Globus pallidus (tissue), 1 donor: ENCODE measurements at regions not wholly inside any gene's neighbourhood (a gene's known extent, or its start where the extent isn't known, plus 50 kb on each side); places are given as distances from the start of the nearest gene placed in this dataset.

Experiments
- DNase-seq: peaks from one replicate; pipeline ENCODE4 v3.0.0-alpha.2; 2015; ENCODE audit warnings: low spot score

DNA sequence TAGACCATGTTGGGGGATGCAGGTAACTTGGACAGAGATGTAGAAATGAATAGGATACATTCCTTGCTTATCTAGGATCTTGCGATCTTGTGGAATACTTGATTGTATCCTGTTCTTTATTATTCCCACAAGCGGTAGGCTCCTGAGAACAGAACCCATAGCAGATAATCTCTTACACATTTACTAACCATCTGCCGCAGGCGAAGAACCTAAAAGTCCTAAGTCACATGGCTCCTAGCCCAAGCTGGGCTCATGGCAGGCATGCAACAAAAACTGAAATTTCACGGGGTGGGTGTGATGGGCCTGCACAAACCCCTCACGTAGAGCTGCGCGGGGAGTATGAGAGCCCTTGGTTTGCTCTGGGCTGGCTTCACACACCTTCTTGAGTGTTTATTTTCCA is 177.4 kb upstream of the NECTIN1 start:
- DNase-seq, result no peak

DNA sequence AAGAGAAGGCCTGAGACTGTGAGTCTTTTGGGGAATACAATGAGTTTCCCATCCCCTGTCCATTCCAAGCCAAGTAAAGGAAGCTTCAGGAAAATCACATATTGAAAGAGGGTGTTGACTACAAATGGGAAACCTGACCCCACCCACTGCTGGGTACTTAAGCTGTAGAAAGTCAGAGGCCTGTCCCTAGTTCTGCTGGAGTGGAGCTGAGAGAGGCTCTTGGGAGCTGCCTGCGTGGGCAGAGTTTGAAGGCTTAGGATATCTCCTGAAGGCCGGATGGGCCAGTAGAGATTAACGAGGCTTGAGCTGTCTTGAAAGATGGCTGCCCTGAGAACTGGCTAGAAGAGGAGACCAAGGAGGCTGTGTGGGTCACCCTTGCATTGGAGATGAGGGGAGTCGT is 176.2 kb upstream of the NECTIN1 start:
- DNase-seq, result no peak

DNA sequence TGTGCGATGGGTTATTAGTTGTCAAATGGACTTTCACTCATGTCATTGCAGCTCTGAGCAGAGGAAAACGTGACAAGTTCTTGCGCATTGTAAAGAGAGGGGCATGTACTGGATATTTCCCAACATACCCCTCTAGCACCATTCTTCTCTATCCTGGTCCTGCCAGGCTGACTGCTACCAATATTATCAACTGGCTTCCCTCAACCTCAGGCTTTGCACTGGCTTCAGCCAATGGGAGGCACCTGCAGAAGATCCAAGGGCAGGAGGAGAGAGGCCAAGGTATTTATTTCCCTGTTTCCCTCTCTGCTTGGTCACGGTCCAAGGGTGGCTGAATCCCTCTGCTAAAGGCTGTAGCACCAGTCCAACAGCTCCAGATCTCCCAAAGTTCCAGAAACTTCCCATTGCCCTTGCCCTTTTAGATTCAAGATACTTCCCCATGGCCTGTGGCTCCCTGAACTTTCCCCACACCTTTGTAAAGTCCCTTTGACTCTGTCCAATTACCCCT is 175.6 kb upstream of the NECTIN1 start:
- no peak for DNase-seq

DNA sequence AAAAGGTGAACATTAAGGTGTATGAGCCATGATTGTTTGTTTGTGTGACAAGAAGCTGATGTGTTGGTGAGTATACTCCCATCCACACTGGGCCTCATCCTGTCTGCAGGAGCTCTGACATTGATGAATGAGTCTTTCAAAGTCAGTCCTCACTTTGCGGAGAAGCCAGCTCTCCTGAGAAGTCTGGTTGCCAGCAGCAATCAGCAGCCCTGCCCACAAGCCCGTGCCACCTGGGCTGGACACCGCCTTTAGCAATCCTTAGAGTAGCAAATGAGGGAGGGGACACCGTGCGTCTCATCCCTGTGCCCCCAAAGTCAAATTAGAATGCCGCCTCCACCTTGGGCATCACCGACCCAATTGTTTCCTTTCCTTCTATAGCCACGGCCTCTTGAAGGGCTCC is 174.8 kb upstream of the NECTIN1 start:
- DNase-seq, result no peak

DNA sequence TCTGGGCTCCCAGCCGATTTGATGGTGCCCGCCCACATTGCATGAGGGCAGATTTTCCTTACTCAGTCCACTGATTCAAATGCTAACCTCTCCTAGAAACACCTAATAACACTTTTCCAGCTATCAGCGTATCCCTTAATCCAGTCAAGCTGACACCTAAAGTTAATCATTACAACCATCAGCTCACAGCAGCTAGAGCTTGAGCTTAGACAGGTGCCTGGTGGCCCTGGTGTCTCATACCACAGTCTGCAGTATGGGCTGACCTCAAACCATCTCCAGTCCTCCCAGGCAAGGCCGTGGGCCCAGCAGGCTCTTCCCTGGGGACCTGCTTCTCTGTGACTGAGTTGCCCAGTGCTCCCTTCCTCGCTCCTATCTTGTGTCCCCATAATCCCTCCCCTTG is 174.4 kb upstream of the NECTIN1 start:
- no peak for DNase-seq

DNA sequence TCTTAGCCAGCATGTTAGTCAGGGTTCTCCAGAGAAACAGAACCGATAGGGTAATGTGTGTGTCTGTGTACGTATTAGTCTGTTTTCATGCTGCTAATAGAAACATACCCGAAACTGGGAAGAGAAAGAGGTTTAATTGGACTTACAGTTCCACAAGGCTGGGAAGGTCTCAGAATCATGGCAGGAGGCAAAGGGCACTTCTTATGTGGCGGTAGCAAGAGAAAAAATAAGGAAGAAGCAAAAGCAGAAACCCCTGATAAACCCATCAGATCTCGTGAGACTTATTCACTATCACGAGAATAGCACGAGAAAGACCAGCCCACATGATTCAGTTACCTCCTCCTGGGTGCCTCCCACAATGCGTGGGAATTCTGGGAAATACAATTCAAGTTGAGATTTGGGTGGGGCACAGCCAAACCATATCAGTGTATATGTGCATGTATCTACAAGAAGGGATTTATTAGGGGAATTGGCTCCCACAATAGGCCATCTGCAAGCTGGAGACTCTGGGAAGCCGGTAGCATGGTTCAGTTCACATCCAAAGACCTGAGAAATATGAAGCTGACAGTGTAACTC is 173.7 kb upstream of the NECTIN1 start:
- DNase-seq, result no peak

DNA sequence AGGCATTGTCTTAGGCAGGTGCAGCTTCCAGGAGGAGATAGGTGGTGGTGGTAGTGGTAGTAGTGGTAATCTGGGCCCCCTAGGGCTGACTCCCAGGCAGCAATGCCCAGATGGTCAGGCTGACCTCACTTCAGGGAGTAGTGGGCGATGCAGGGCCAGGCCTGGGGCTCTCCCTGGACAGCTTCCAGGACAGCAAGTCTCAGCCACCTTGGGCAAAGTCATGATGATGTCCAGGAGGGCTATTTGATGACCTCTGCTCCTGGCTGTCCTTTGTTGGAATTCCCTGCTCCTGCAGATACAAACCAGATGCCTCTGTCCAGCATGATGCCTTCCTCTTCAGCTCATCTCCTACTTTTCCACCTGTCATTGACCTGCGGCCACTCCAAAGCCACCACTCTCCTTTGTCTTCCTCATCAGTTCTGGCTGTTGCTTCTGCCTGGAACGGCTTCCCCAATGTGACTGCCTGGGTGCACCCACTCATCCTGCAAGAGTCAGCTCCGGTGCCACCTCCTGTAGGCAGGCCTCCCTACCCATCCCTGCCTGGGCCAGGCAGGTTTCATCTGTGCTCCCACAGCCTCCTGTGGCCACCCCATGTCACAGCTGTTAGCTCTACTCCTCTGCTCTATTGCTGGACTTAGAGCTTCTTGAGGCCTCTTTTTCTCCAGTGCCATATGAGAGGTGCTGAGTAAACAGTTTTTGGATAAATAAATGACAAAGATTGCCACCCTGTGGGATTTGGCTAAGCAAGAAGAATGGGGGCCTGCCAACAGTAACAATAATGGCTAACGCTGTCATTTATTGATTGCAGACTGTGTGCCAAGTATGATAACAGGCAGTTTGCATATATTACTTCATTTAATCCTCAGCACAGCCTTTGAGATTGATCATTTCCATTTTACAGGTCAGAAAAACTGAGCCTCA is 172.9 kb upstream of the NECTIN1 start:
- DNase-seq, result no peak

DNA sequence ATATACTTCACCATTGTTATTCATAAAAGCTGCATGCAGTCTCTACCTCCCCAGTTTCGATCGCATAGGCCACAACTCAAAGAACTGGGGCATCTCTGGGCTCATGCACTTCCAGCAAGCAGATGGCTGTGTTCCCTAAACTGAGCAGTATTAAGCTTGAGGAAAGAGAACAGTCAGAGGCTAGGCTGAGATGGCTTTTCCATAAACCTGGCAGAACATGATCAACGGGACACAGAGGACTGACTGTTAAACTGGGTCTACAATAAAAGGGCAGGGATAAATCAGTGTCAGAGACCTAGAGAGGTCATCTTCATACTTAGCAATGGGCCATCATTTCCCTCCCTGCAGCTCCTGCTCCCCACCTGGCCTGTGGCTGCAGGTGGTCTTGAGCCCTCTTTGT is 171.0 kb upstream of the NECTIN1 start:
- DNase-seq, result no peak

DNA sequence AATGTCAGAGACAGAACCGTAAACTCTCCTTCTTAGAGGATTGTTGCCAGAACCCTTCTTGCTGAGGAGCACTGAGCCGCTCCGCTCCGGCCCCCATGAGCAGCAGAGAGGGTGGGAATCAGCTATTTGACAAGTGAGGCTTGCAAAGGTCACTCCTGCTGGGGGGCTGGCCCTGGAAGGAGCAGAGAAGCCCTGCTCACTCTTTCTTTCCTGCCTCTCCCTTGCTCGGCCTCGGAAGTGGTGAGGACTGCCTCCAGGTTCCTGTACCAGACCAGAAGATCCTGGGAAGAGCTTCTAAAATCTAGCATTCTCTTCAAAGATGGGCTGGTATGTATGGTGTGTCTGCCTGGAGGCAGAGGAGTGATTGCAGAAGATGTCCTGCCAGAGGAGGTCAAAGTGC is 168.6 kb upstream of the NECTIN1 start:
- DNase-seq, result no peak

DNA sequence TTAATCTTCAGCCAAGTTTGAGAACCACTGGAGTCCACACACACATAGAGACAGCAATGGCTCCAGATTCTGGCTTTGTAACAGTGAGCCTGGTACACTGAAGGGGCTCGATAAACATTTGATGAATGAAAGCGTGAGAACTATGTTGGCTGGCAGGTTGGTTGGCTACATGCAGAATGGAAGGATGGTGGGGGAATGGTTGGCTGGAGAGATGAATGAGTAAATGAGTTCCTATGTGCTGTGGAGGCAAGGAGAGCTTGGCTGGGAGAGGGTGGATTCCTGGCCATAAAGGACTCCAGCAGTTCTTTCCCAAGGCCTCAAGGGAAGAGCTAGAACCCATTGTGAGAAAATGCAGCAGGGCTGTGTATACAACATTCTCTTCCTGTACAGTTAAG is 168.0 kb upstream of the NECTIN1 start:
- no peak for DNase-seq

DNA sequence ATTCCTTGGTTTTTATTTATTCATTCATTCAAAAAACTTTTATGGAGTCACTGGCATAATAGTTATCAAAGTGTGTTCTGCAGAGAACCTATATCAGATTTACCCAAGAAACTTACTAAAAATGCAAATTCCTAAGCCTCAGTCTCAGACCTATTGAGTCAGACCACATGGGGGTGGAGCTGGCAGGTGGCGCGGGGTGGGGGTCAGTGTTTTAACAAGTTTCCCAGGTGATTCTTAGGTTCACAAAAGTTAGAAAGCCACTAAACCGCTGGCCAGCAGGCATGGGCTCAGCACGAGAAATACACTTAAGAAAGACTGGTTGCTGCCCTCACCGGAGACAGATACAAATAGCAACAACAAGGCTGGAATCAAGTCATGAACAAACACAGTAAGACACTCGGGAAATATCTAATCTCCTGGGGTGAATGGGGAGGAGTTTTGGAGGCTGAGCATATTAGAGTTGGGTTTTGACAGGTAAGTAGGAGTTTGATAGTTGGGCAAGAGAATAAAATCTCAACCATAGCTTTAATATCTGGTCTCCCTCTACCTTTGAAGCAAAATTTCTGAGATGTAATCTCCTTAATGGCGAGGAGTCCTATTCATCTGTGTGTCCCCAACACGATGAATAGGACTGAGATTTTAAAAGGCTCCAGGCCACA is 167.5 kb upstream of the NECTIN1 start:
- DNase-seq, result no peak

DNA sequence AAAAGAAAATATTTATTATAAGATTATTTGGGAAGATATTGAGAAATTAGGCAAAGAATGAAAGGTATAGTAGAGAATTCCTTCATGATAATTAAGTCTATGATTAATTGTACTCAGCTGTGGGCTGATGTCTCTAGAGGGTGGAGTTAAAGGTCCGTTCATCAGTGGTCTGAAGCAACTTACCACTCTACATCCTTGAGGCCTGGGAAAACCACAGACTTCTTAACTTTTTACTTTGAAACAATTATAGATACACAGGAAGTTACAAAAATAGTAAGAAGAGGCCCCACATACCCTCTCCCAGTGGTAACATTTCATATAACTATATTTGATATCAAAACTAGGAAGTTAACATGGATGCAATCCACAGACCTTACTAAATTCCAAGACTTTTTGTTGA is 167.0 kb upstream of the NECTIN1 start:
- no peak for DNase-seq

DNA sequence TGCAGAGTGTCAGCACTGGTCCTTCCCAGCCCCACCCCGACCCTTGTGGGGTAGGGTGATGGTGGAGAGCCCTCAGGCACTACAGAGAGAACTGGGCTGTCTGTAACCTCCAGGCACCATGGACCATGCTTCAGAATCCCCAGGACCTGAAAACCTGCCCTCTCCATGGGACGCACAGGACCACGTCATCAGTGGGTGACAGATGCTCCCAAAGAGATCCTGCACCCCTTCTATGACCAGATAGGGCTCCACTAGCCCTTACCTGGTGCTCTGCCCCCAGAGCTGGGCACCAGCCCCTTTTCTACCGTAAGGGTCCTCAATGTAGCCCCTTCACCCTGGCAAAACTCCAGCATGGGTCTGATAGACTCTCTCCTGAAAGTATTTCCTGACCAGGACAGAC is 165.9 kb upstream of the NECTIN1 start:
- no peak for DNase-seq

DNA sequence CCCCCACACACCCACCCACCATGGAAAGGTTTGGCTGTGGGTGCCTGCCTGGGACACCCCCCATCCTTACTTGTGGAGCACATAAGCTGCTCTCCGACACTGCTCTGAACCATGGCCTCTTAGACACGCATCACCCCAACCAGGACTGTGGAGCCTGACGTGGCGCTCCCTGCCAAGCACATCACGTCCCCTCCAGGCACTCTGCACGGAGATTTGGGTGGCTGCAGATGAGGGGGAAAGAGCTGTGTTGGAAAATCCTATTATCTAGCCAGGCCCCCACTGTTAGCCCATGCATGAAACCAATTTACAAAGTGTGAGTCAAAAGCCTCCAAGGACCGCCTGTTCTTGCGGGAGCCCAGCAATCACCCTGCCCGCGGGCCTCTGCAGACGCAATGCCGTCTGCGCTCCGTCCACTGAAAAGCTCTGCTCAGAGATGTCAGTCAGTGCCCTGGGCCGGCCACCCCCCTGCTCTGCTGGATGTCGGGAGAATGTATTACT is 163.4 kb upstream of the NECTIN1 start:
- DNase-seq, result peak; percentile 84

DNA sequence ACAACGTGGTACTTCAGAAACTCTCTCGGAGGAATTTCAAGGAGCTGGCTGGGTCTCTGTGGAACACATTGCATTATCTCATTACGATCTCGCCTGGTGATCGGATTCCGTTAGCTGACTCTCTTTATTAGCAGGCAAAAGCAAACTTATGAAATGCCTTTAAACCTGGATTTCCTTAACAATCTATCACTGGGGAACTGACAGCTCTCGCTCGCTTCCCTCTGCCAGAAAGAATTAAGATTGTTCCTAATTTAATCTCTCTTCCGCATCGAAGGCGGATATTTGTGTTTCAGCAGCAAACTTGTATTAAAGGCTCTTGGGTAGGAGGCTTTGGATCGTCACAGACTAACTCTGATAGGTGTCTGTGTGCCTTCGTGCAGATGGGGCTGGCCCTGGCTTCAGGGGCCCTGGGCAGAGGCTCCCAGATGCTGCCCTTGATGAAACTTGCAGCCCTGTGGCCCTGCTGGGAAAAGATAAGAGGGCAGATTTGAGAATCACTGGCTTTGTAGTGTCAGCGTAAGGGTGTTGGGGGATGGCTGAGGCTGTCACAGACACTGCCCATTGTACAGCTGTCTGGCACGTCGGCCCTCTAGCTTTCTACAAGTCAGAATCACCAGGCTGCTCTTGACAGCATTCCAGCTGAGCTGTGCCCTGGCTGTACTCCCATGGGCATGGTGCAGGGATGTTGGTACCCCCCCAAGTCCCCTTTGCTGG is 162.2 kb upstream of the NECTIN1 start:
- peak; percentile 93 for DNase-seq

DNA sequence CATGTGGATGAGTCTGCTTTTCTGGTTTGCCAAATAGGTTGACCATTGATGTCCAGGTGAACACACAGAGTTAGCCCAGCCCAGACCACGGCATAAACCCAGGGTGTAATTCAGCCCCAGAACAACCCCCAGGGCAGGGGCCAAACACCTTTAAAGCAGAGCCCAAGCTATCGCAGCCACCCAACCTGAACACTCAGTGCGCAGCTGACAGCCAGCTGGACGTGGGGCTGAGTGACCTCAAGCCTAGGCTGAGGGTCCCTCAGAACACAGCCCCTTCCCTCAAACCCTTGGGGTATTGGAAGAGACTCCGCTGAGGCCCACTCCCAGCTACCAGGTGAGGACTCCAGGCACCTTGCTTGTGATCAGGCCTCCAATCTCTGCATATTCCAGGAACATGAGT is 161.5 kb upstream of the NECTIN1 start:
- DNase-seq, result no peak

DNA sequence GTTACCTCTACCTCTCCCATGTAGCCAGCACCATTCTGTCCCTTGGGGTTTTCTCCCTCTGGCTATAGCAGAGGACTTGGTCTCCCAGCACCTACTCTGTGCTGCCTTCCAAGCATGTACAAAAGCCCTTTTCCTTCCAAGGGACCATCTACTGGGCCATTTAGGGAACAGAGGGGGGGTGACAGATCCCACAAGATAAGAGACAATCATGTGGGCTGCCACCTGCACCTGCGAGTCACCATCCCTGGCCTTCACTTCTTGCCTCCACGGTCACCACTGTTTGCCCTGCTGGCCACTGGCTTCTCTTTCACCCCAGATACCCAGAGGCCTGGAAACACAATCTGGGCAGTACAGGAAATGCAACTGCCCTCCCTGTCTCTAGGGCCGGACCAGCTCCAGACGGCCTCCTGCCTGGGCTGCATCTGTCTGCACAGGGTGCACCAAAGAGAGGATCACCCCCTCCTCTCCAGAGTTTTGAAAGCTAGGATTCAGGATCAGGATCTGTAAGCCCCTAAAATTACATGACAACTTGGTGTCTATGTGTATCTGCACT is 160.8 kb upstream of the NECTIN1 start:
- DNase-seq, result no peak

DNA sequence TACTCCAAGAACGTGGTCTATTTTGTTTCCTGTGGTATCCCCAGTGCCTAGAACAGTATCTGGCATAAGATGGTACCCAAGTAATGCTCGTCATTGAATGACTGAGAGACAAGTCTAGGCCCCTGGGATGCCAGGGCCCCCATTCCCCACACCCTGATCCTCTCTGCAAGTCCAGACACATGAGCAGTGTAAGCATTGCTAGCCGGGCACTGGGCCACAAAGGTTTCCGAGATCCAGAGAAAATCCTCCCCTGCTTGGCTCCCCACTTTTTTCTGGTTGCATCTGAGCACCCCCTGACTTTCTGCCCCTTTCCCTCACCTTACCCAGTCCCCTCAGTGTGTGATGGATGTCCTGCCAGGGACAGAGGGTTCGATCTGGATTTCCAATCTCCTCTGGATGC is 160.1 kb upstream of the NECTIN1 start:
- no peak for DNase-seq

DNA sequence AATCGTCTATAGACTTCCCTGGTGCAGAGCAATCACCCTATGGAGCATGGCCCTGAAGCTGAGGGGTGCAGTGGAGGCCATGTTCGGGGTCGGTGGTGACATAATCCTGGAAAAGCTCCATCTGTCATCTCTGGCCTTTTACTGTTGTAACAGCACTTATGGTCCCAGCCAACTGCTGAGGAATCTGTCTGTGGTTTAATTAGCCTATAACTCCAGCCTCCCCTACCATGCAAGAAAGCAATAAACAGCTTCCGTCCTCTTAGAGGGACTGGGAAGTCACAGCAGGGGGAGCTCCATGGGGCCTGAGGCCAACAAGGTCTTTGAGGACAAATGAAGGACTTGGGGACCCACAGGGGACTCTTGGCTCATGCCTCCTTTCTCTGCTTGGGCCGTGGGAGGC is 159.1 kb upstream of the NECTIN1 start:
- DNase-seq, result no peak

DNA sequence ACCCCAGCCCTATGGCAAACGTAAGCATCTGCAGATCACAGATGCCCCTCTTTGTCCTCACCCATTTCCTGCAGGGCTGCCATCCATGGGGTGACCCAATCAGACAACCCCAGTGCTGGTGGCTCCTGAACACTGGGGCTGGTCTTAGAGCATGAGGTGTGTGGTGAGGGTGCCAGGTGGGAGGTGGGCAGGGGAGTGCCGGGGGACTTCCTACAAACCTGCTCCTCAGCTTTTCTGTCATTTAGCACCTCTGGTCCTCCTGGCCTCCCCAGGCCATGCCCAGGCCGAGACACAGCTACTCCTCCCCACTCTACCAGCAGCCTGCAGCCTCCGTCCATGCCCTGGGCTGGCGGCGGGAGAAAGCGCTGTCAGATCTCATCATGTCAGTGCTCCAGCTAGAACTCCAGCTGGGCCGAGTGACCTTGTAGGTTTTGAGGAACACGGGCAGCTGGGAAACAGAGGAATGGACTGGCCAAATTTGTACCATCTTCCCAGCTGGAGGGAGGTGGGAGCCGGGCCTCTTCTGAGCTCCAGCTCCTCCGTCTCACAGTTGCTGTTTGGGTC is 157.7 kb upstream of the NECTIN1 start:
- DNase-seq, result no peak

DNA sequence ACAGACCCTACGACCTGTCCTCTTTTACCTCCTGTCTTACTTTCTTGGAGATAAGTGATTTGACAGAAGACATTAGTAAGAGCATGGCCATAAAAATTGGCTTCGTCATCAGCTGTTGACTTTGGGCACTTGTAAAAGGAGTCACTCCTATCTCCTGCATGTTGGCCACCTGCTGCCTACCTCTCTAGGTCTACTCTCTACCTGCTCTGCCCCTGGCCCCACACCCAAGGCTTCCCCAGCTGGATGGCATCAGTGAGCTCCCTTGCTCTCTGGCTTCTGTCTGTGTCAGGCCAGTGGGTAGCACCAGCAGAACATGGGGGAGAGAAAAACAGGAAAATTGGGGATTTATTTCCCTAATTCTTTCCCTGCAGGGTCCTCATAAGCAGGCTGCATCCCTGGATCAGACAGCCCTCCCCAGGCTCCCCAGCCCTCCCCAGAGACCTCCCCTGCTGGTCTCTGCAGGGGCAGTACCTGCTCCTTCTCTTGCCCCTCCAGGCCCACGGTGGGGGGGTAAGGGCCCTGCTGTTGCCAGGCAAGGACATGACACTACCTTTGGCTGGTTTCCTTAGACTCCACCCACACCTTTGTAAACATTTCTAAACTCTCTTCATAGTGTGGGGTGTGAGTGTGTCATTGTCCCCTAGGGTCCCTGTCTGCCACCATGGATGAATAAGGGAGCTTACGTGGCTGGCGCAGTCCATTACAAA is 157.0 kb upstream of the NECTIN1 start:
- DNase-seq, result no peak
